AML-193 (cell line): ENCODE measurements at regions not wholly inside any gene's neighbourhood (a gene's known extent, or its start where the extent isn't known, plus 50 kb on each side); places are given as distances from the start of the nearest gene placed in this dataset.
"Not testable (repeated sequence)": the region's sequence is repeated elsewhere in the genome, so short reads cannot be mapped to it uniquely, and the experiment has no call there.

Experiments
- DNase-seq, 2 experiments: peaks; one replicate each; lab custom pipeline; 2025; lab: John Stamatoyannopoulos, UW

DNA sequence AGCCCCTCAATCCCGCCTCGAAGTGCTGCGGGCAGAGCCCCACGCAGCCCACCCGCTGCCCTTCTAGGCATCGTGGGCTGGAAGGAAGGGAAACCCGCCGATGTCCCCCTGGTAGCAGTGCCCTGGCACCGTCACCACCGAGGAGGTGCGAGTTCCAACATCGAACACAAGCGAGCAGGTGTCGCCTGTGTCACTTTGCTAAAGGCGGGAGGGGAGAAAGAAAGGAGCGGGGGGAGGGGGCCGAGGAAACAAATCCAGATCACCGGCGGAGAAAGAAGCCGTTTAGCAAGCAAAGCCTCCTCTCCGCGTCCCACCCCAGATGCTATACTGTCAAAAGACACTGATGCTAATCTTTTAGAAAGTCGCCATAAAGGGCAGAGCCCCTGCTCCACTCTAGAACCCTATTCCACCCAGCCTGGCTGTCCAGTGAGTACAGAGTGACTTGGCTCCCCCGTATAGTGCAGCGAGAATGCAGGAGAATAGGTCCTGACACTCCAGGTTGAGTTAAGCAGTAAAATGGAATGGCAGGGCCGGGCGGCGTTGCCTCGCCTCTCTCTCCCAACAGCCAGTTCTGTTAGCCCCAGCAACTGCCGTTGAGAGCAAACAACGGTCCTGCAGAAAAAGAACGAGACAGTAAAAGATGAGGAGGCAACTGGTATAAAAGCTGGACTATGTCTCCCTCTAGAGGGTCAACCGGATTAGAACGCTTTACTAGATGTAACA, 67.9 kb upstream of the USP15 start:
- DNase-seq, result peak; percentile 85

DNA sequence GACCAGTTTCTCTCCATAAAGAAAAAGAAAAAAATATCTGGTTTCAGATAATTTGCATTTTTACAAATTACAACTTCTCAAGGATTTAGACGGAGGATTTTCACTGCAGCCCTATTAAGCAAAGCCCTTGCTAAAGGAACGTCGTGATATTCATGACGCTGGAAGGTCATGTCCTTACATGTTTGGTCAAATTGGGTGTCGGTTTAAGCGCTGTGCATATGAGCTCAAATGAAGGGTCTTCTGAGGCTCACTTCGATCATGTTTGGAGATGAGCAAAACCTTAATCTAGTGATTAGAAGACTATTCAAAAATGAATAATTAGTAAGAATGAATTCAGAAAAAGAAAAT, 67.3 kb upstream of the USP15 start:
- no peak for DNase-seq

DNA sequence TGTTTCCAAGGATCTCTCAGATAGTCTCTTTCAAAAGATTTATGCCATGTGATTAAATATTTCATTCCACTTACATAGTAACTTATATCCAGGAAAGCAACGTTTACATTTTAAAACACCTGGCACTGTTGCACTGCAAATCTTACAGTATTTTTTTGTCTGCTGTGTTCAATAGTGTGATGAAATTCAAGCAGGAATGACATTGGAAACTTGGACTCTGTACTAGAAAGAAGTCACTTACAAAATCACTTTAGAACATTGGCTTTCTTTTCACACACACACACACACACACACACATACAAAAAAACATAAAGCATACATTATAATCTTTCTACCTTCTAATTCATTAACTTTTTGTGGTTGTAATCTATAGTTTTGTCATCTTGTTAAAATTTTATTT, 66.2 kb upstream of the USP15 start:
- DNase-seq, result no peak

- DNase-seq, result peak; percentile 38 to 44
These were observed 65.6 kb upstream of the USP15 start for GRCh38 chr12:62194616-62195015.

- DNase-seq, result no peak
These were observed 64.1 kb upstream of the USP15 start for GRCh38 chr12:62196146-62196545.

- DNase-seq, result not testable (repeated sequence)
These were observed 57.3 kb upstream of the USP15 start for GRCh38 chr12:62202861-62203260.

- no peak for DNase-seq
These were observed 54.9 kb upstream of the USP15 start for GRCh38 chr12:62205346-62205745.

GRCh38 chr12:62207248-62207647, 53.0 kb upstream of the USP15 start:
- DNase-seq, result no peak
